Mesenchymal stem cell (in vitro differentiated cells and primary cell): ENCODE measurements at regions not wholly inside any gene's neighbourhood (a gene's known extent, or its start where the extent isn't known, plus 50 kb on each side); places are given as distances from the start of the nearest gene placed in this dataset.

Source experiments
- DNase-seq: peaks from one replicate; pipeline ENCODE4 v3.0.0-alpha.2; 2013
- H2AFZ ChIP-seq: one replicate; pipeline ENCODE4 v1.6.1; 2013; ENCODE audit warnings: low read depth, mild to moderate bottlenecking, control low read depth, inconsistent platforms, low read length, moderate library complexity
- H2AK5ac ChIP-seq: 2 replicates; pipeline ENCODE4 v1.6.1; 2013; ENCODE audit warnings: low read length, moderate library complexity, mild to moderate bottlenecking, inconsistent platforms; ENCODE audit not compliant: severe bottlenecking
- H2BK120ac ChIP-seq: one replicate; pipeline ENCODE4 v1.6.1; 2013; ENCODE audit warnings: low read depth, mild to moderate bottlenecking, inconsistent platforms, low read length, moderate library complexity
- H2BK12ac ChIP-seq, 2 experiments: one replicate each; pipeline ENCODE4 v1.6.1; 2013; ENCODE audit warnings: inconsistent platforms in 2 of 2, low read length in 2 of 2, mild to moderate bottlenecking in 2 of 2, moderate library complexity in 2 of 2, control low read depth in 1 of 2
- H2BK15ac ChIP-seq: one replicate; pipeline ENCODE4 v1.6.1; 2013; ENCODE audit warnings: mild to moderate bottlenecking, low read depth, inconsistent platforms; ENCODE audit not compliant: poor library complexity, severe bottlenecking
- H2BK5ac ChIP-seq: 2 replicates; pipeline ENCODE4 v1.6.1; 2013; ENCODE audit warnings: low read depth, mild to moderate bottlenecking, low read length, control low read depth, inconsistent platforms; ENCODE audit not compliant: poor library complexity, severe bottlenecking
- H3K14ac ChIP-seq, 2 experiments: one replicate each; pipeline ENCODE4 v1.6.1; 2013; ENCODE audit warnings: inconsistent platforms in 2 of 2, low read length in 2 of 2, control low read depth in 1 of 2, mild to moderate bottlenecking in 1 of 2, moderate library complexity in 1 of 2
- H3K18ac ChIP-seq, 2 experiments: one replicate each; pipeline ENCODE4 v1.6.1; 2013; ENCODE audit warnings: inconsistent platforms in 2 of 2, low read length in 2 of 2, control low read depth in 1 of 2, low read depth in 1 of 2, mild to moderate bottlenecking in 1 of 2
- H3K23ac ChIP-seq, 2 experiments: one replicate each; pipeline ENCODE4 v1.6.1; 2013; ENCODE audit warnings: inconsistent platforms in 2 of 2, low read length in 2 of 2, mild to moderate bottlenecking in 2 of 2, moderate library complexity in 2 of 2, control low read depth in 1 of 2
- H3K27ac ChIP-seq: 2 replicates; pipeline ENCODE4 v1.5.1; 2013; ENCODE audit warnings: mild to moderate bottlenecking, moderate library complexity, low read length, control low read depth, inconsistent platforms; ENCODE audit not compliant: poor library complexity, severe bottlenecking
- H3K27me3 ChIP-seq, 2 experiments: 2 replicates each; pipeline versions ENCODE4 v1.6.1 to v1.7.0; 2013; ENCODE audit warnings: low read length in 2 of 2, mild to moderate bottlenecking in 2 of 2, moderate library complexity in 2 of 2, control low read depth in 1 of 2, inconsistent platforms in 1 of 2; ENCODE audit not compliant: control insufficient read depth in 1 of 2, insufficient read depth in 1 of 2
- H3K36me3 ChIP-seq, 2 experiments: 2 replicates each; pipeline versions ENCODE4 v1.6.1 to v1.7.0; 2013; ENCODE audit warnings: low read length in 2 of 2, control low read depth in 1 of 2, inconsistent platforms in 1 of 2, low read depth in 1 of 2, mild to moderate bottlenecking in 1 of 2; ENCODE audit not compliant: insufficient read depth in 2 of 2, control insufficient read depth in 1 of 2
- H3K4ac ChIP-seq, 2 experiments: one replicate each; pipeline ENCODE4 v1.6.1; 2013; ENCODE audit warnings: inconsistent platforms in 2 of 2, low read length in 2 of 2, mild to moderate bottlenecking in 2 of 2, moderate library complexity in 2 of 2, control low read depth in 1 of 2, low read depth in 1 of 2
- H3K4me1 ChIP-seq: 2 replicates; pipeline ENCODE4 v1.6.1; 2013; ENCODE audit warnings: low read depth, low read length, control low read depth; ENCODE audit not compliant: control insufficient read depth, insufficient read depth
- H3K4me2 ChIP-seq: 2 replicates; pipeline ENCODE4 v1.6.1; 2013; ENCODE audit warnings: low read length, mild to moderate bottlenecking, inconsistent platforms; ENCODE audit not compliant: poor library complexity, severe bottlenecking
- H3K4me3 ChIP-seq, 2 experiments: 2 replicates each; pipeline versions ENCODE4 v1.5.1 to v1.7.0; 2013; ENCODE audit warnings: low read length in 2 of 2, mild to moderate bottlenecking in 2 of 2, control low read depth in 1 of 2, low read depth in 1 of 2; ENCODE audit not compliant: insufficient read depth in 1 of 2
- H3K79me1 ChIP-seq: replicated peaks from 2 replicates; pipeline ENCODE4 v1.6.1; 2013; ENCODE audit warnings: mild to moderate bottlenecking, control low read depth, low read length, inconsistent platforms; ENCODE audit not compliant: poor library complexity, severe bottlenecking
- H3K9ac ChIP-seq: 2 replicates; pipeline ENCODE4 v1.7.0; 2013; ENCODE audit warnings: mild to moderate bottlenecking, low read length, moderate library complexity
- H3K9me3 ChIP-seq: 2 replicates; pipeline ENCODE4 v1.7.0; 2013; ENCODE audit warnings: mild to moderate bottlenecking, low read length; ENCODE audit not compliant: control insufficient read depth
- H4K8ac ChIP-seq: one replicate; pipeline ENCODE4 v1.6.1; 2013; ENCODE audit warnings: inconsistent platforms, mild to moderate bottlenecking, low read length, moderate library complexity
- H4K91ac ChIP-seq: one replicate; pipeline ENCODE4 v1.6.1; 2013; ENCODE audit warnings: mild to moderate bottlenecking, low read length, inconsistent platforms
- WGBS: methylation state at CpG from one replicate; pipeline ENCODE4 v1.1.7; 2013; ENCODE audit warnings: mixed read lengths; 5-methylcytosine and 5-hydroxymethylcytosine counted together

- no peaks in the 10 kb centered on the region for H3K36me3 ChIP-seq
- no peak overlapping the region for H3K14ac ChIP-seq
- no peak overlapping the region for H3K18ac ChIP-seq
- H3K9ac ChIP-seq = no peak overlapping the region
- no peak overlapping the region for H2BK5ac ChIP-seq
- peaks cover 17% of the 10 kb centered on the region for H3K4me1 ChIP-seq
- H2AK5ac ChIP-seq = no peak overlapping the region
- WGBS = 78% methylated on average over 2 of the region's 3 CpGs
- H2BK12ac ChIP-seq = no peak overlapping the region
- no peak overlapping the region for H2BK15ac ChIP-seq
- no peaks in the 10 kb centered on the region for H3K79me1 ChIP-seq
- H3K9me3 ChIP-seq = no peaks in the 10 kb centered on the region
- H3K4ac ChIP-seq = no peak overlapping the region
- H2AFZ ChIP-seq = no peak overlapping the region
- no peak overlapping the region for H3K4me2 ChIP-seq
- no peak overlapping the region for H3K23ac ChIP-seq
- H3K27me3 ChIP-seq = peaks cover 0 to 52% of the 10 kb centered on the region in 2 experiments
- no peak overlapping the region for H2BK120ac ChIP-seq
- no peak overlapping the region for H4K8ac ChIP-seq
- H3K4me3 ChIP-seq = no peak overlapping the region
- no peak overlapping the region for H3K27ac ChIP-seq
- DNase-seq = no peak
- H4K91ac ChIP-seq = no peak overlapping the region
These were observed 421.4 kb upstream of the CADM1 start for GRCh38 chr11:115925568-115926090.

GRCh38 chr11:115924744-115925567 lies 420.7 kb upstream of the CADM1 start:
- Histone ChIP-seq H3K79me1 (no peaks in the 10 kb centered on the region), H3K27me3 (peaks cover 0 to 47% of the 10 kb centered on the region in 2 experiments), H2AFZ (no peak overlapping the region), H3K36me3 (no peaks in the 10 kb centered on the region), H2BK120ac (no peak overlapping the region), H3K23ac (no peak overlapping the region), H3K4me3 (no peak overlapping the region), H4K91ac (no peak overlapping the region), H2BK12ac (no peak overlapping the region), H3K4ac (no peak overlapping the region), H3K27ac (no peak overlapping the region), H3K18ac (no peak overlapping the region), H3K4me1 (peaks cover 15% of the 10 kb centered on the region), H3K9me3 (no peaks in the 10 kb centered on the region), H3K14ac (no peak overlapping the region), H3K9ac (no peak overlapping the region), H2BK5ac (no peak overlapping the region), H2BK15ac (no peak overlapping the region), H3K4me2 (no peak overlapping the region), H2AK5ac (peak overlapping the region; percentile 25), H4K8ac (no peak overlapping the region)
- no peak for DNase-seq
- whole genome bisulfite sequencing = 66% methylated on average over 4 of the region's 6 CpGs

- H3K36me3 ChIP-seq = no peaks in the 10 kb centered on the region
- H2AK5ac ChIP-seq = peak overlapping the region; percentile 61
- H2BK12ac ChIP-seq = no peak overlapping the region
- no peak overlapping the region for H3K9ac ChIP-seq
- H3K18ac ChIP-seq = no peak overlapping the region
- H2BK15ac ChIP-seq = no peak overlapping the region
- peaks cover 18% of the 10 kb centered on the region for H3K4me1 ChIP-seq
- H3K27me3 ChIP-seq = peaks cover 0 to 27% of the 10 kb centered on the region in 2 experiments
- H4K8ac ChIP-seq = no peak overlapping the region
- no peak overlapping the region for H3K4ac ChIP-seq
- no peak overlapping the region for H3K4me3 ChIP-seq
- H2BK120ac ChIP-seq = no peak overlapping the region
- no peak overlapping the region for H3K4me2 ChIP-seq
- no peak for DNase-seq
- H3K27ac ChIP-seq = no peak overlapping the region
- H3K14ac ChIP-seq = no peak overlapping the region
- no peak overlapping the region for H2BK5ac ChIP-seq
- H3K23ac ChIP-seq = no peak overlapping the region
- H3K79me1 ChIP-seq = no peaks in the 10 kb centered on the region
- no peak overlapping the region for H2AFZ ChIP-seq
- WGBS = 90% methylated on average over 8 of the region's 8 CpGs
- H4K91ac ChIP-seq = no peak overlapping the region
- H3K9me3 ChIP-seq = no peaks in the 10 kb centered on the region
These were observed 418.7 kb upstream of the CADM1 start for GRCh38 chr11:115922876-115923275.

- Histone ChIP-seq H3K4me2 (no peak overlapping the region), H2BK12ac (no peak overlapping the region), H3K4me1 (peaks cover 18% of the 10 kb centered on the region), H2BK5ac (no peak overlapping the region), H3K18ac (no peak overlapping the region), H3K27me3 (peaks cover 0 to 18% of the 10 kb centered on the region in 2 experiments), H2AK5ac (peak overlapping the region; percentile 85), H3K27ac (no peak overlapping the region), H4K91ac (no peak overlapping the region), H3K23ac (no peak overlapping the region), H3K14ac (no peak overlapping the region), H2AFZ (no peak overlapping the region), H3K36me3 (no peaks in the 10 kb centered on the region), H3K9me3 (no peaks in the 10 kb centered on the region), H3K79me1 (no peaks in the 10 kb centered on the region), H3K9ac (no peak overlapping the region), H3K4ac (no peak overlapping the region), H2BK15ac (no peak overlapping the region), H2BK120ac (no peak overlapping the region), H4K8ac (no peak overlapping the region), H3K4me3 (no peak overlapping the region)
- WGBS = 94% methylated on average over 2 of the region's 2 CpGs
- DNase-seq = no peak
These were observed 417.8 kb upstream of the CADM1 start for GRCh38 chr11:115921986-115922385.
